OCI-M2 (cell line): ENCODE measurements at regions not wholly inside any gene's neighbourhood (a gene's known extent, or its start where the extent isn't known, plus 50 kb on each side); places are given as distances from the start of the nearest gene placed in this dataset.

Experiments used
- DNase-seq: peaks from one replicate; lab custom pipeline; 2025; ENCODE audit not compliant: unreplicated experiment; lab: John Stamatoyannopoulos, UW

DNA sequence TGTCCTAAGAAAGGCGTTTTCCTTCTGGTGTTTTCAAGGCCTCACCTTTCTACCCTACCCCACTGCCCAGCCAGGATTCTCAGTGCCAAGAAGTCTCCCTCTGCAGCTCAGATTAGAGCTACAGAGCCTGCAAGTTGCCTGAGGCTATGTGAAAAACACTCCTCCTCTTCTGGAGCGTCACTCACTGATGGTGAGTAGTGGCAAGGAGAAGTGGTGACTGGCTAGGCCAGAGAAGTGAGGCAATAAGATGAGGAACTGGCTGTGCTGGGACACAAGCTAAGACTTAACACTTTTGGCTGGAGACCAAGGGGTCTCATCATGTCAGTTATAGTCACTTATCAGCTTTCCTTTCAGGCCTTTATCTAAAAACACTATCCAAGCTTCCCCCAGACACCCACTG lies 86.7 kb upstream of the PRKAR2B start:
- no peak for DNase-seq

- DNase-seq, result no peak
These were observed 84.8 kb upstream of the PRKAR2B start for GRCh38 chr7:106959753-106960152.

DNA sequence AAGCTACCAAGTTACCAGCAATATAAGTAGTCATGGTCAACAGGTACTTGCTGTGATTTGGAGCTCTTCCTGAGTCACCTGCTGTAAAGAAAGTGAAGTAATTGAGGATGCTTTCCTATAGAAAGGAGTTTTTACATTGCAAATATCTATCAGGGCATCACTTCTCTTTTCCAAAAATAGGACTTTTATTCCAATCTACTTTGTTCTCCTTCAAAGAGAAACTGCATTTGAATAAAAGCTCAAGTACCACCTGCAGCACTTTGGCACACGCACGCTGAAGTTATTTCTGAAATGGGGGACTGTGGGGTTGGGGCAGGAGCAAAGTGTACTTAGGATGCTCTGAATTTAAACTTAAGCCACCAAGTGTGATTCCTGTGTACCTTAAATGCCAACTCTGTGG lies 81.8 kb upstream of the PRKAR2B start:
- DNase-seq, result no peak

DNA sequence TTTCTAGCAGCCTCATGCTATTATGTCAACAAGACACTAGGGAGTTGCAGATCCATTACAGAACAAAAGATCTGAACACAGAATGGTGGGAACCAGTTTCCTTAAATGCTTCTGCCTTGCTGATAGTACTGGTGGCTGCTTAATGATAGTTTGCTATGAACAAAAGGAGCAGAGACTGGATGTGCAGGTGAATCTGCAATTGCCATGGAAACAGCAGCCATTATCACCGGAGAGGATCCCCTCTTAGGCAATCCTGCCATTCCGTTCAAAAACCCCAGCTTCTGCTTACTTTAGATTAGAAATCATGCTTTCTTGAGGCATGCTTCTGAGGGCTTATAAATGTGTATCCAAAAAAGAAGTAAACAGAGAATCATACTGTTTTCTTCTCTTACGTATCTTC lies 80.0 kb upstream of the PRKAR2B start:
- DNase-seq, result no peak

- DNase-seq, result no peak
These were observed 79.4 kb upstream of the PRKAR2B start for GRCh38 chr7:106965108-106965507.

DNA sequence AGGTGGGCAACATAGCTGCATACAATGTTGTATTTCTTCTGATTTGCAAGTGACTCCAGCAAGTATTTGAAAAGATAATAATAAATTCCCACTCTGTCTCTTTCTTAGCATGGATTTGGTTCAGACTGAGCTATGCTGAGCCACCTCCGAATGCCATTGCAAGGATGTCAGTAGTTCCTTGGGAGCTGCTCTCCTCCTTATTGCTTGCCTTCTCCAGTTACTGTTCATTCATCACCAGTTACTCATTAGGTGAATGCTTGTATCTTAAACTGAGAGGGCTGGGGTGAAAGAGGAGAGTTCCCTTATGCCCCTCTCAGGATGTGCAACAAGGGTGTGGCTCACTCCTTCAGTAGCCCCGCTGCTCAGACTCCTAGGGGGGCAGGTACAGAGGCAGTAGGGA lies 78.4 kb upstream of the PRKAR2B start:
- DNase-seq, result no peak

GRCh38 chr7:106968160-106968559 lies 76.3 kb upstream of the PRKAR2B start:
- no peak for DNase-seq

- DNase-seq, result peak; percentile 66
These were observed 65.8 kb upstream of the PRKAR2B start for GRCh38 chr7:106978425-106979420.

DNA sequence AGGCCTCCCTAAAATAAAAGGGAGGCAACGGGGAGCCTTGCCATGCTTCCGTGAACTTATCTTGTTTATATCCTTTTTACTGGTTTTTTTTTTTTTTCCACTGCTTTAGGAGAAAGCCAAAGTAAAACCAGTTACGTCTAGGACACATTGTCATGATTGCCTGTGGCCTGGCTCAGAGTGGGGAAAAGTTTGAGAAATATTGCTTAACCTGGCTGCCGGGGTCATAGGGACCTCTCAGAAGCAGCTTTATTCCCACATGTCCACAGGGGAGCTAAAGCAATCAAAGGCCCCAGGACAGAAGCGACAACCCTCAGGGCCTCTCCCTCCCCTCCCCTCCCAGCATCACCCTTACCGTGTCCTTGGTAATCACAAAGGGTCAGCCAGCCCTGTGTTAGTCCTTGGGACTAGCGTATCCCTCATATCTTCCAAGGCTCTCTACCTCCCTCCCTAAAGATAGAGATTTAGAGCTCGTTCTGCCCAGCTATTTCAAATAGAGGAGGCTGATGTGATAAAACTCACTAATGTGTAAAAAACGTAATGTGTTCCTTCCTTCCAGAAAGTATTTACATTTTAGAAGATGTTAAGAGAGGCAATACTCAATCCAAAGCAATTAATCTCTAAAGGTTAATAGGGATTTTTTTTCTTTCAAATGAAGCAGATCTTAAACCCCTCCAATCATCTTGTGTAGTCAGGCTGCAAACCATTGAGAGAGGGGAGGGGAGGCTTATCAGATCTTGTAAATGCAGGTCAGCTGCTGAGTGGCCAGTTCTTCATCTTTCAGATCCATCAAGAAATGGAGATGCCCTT lies 64.8 kb upstream of the PRKAR2B start:
- DNase-seq, result no peak

DNA sequence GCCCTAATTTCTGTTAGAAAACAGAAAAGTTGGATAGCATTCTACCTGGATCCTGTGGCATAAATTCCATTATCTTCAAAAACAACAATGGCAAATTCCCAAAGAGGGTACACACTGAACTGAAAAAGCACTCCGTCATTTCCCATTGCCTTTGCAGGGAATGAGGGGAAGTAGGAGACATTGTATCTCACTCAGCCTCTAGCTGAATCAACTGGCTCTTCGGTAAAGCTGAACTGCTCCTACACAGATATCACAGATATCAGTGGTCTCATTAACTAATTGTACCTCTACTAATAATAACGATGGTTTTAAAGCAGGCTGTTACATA lies 64.2 kb upstream of the PRKAR2B start:
- DNase-seq, result no peak

DNA sequence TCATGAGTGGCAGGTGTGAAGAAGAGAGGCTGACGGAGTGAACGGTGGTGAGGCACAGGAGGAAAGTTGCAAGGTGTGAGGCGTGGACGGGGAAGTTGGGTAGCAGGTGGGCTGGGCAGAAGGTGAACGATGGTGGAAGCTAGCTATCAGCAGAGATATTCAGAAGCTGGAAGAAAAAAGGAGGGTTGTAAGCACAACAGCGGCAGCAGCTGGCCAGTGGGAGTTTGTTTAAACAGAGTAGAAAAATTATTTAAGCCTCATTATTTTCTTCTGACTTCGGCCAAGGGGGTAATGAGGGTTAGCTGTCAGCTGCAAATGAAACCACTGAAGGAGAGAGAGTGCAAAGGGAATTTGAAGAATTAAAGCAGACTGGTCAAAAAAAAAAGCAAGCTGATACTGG lies 62.1 kb upstream of the PRKAR2B start:
- no peak for DNase-seq

DNA sequence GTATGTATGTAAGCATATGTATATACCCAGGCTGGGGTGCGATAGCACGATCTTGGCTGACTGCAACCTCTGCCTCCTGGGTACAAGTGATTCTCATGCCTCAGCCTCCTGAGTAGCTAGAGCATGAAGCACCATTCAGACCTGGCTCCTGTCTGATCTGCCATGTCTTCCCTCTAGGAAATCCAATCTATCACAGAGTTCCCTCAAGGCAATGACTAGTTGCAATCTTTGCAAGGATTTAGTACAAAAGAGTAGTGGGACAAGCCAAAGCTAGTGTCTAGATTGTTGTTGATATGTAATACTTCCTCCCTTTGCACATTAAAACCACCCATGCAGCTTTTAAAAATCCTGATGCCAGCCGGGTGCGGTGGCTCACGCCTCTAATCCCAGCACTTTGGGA lies 60.5 kb upstream of the PRKAR2B start:
- DNase-seq, result no peak

DNA sequence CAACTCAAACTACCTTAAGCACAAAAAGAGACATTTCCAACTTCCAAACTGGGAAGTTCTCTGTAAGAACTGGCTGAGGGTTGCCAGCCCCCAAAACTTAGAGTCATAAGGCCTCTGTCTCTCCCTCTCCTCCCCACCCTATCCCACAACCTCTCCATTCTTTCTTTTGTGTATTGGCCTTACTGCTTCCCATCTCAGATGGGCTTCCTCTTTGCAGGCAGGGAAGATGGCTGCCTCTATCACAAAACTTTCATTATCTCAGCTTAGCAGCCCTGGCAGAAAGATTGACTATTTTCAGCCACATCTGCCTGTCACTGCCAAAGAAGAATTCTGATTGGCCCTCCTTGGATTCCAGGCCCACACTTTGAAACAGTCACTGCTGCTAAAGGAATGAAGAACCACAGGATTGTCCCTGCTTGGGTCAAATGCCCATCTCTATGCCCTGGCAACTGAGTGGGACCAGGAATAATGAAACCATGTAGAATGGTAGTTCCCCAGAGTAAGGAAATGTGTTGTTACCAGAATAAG lies 58.0 kb upstream of the PRKAR2B start:
- DNase-seq, result peak; percentile 48

DNA sequence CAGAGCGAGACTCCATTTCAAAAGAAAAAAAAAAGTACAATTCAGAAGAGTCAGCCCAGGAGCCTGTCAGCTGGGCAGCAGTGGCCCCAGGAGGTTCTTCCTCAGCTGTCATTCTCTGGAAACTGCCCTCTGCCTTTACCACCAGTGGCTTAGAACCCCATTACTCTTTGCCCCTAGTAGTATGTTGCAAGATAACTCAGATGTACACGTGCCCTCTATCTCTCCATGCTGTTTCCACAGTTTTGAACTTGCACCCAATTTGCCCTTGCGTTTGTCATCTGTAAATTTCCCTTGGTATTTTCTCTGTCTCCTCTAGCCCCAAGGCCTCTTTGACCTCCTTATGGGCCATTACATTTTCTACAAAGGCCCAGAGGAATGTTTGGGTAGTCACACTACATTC lies 56.7 kb upstream of the PRKAR2B start:
- no peak for DNase-seq

GRCh38 chr7:106992511-106992910 lies 52.0 kb upstream of the PRKAR2B start:
- DNase-seq, result no peak
